ENCODE measurements at regions not wholly inside any gene's neighbourhood (a gene's known extent, or its start where the extent isn't known, plus 50 kb on each side); places are given as distances from the start of the nearest gene placed in this dataset.

DNA sequence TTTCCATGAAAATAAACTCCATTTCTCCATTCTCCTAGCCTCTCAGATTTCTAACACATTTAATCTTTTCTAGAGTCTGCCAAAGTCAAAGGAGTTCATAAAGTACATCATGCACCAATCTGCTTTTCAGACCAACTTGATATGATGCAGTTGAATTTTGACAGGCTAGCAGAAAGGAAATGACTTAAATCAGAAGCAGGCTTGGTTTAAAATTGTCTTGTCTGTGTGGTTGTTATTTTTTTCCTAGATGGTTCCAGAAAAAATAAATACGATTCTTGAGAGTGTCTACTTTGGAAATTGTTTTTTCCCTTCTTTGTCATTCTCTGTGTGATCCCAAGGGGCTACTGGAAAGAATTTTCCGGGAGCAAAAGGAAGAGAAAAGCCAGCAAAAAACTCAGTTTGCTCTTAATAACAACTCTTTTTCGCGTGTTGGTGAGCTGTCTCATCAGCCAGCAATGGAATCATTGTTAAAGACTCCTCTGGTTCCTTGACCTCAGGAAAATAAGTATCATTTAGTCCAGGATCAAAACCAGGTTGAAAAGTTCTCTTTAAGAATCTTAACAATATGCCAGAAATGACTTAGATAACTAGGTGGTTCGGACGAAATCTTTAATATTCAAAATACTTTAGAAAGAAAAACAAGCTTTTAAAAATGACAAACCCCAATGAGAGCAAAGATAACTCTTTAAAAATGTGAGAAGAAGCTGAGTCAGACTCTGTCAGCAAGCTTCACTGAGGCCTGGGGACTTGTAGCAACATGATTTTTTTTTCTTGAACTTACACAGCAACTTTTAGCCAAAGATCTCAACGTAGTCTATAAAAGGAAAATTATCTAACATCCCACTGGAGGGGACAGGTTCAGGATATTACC is 49.7 kb upstream of the GAB1 start:
- WGBS, 2 donors: 61 to 65% methylated on average over 7 of the region's 7 CpGs
- Histone ChIP-seq H3K4me1 (peaks cover 0 to 7% (median 0%) of the 10 kb centered on the region in 4 donors), H3K36me3 (no peaks in the 10 kb centered on the region), H3K27me3 (no peaks in the 10 kb centered on the region), H3K27ac (peak overlapping the region; percentile 4 to 70 (median 42)), H3K4me3 (no peak overlapping the region), H3K9me3 (no peaks in the 10 kb centered on the region)
- TF ChIP-seq, protein P1, sequence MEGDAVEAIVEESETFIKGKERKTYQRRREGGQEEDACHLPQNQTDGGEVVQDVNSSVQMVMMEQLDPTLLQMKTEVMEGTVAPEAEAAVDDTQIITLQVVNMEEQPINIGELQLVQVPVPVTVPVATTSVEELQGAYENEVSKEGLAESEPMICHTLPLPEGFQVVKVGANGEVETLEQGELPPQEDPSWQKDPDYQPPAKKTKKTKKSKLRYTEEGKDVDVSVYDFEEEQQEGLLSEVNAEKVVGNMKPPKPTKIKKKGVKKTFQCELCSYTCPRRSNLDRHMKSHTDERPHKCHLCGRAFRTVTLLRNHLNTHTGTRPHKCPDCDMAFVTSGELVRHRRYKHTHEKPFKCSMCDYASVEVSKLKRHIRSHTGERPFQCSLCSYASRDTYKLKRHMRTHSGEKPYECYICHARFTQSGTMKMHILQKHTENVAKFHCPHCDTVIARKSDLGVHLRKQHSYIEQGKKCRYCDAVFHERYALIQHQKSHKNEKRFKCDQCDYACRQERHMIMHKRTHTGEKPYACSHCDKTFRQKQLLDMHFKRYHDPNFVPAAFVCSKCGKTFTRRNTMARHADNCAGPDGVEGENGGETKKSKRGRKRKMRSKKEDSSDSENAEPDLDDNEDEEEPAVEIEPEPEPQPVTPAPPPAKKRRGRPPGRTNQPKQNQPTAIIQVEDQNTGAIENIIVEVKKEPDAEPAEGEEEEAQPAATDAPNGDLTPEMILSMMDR (IDR thresholded peaks at IDR 0.05): no peak
- TF ChIP-seq POLR2AphosphoS5 (IDR thresholded peaks at IDR 0.05): no peak
- TF ChIP-seq EP300 (IDR thresholded peaks at IDR 0.05): no peak
- TF ChIP-seq POLR2A (IDR thresholded peaks at IDR 0.05): no peak
- DNase-seq: no peak
- peak in 1 of 2 donors; percentile 61 for ATAC-seq (ENCODE audit: low FRiP score in 2 of 2)
